Vagina (tissue), 2 donors: ENCODE measurements at regions not wholly inside any gene's neighbourhood (a gene's known extent, or its start where the extent isn't known, plus 50 kb on each side); places are given as distances from the start of the nearest gene placed in this dataset.

Experiments used
- CTCF ChIP-seq, 3 experiments: fragments of 450-650 bp in 2 of 3; fragments of 200-600 bp in 1 of 3; sonication (generic) in 1 of 3; IDR thresholded peaks; one replicate each; pipeline ENCODE4 v1.5.1; 2017 to 2019; ENCODE audit warnings: antibody characterized with exemption in 3 of 3, mild to moderate bottlenecking in 2 of 3, moderate library complexity in 2 of 3
- POLR2A ChIP-seq, 2 donors: fragments of 450-650 bp; IDR thresholded peaks; one replicate each; pipeline ENCODE4 v1.6.1; 2017; ENCODE audit warnings: antibody characterized with exemption in 2 of 2, mild to moderate bottlenecking in 2 of 2, moderate library complexity in 2 of 2

- TF ChIP-seq CTCF (IDR thresholded peaks at IDR 0.05), result no peak
- no peak for TF ChIP-seq POLR2A (IDR thresholded peaks at IDR 0.05)
Measured at GRCh38 chr7:42471573-42472174, 234.7 kb upstream of the GLI3 start.
